GM12865 (cell line): ENCODE measurements at regions not wholly inside any gene's neighbourhood (a gene's known extent, or its start where the extent isn't known, plus 50 kb on each side); places are given as distances from the start of the nearest gene placed in this dataset.

ENCODE experiments used
- DNase-seq: peaks from one replicate; pipeline ENCODE4 v3.0.0; 2010; ENCODE audit warnings: low read depth
- H3K4me3 ChIP-seq: 2 replicates; pipeline ENCODE4 v1.5.1; 2011; ENCODE audit warnings: mild to moderate bottlenecking, low read depth, low read length, control low read depth
- TF ChIP-seq, protein P1 (sequence below): IDR thresholded peaks from 2 replicates; pipeline ENCODE4 v1.5.1; 2011; ENCODE audit warnings: low read length, control low read depth, low read depth, inconsistent platforms; ENCODE audit not compliant: insufficient read depth; ENCODE audit errors: missing control alignments

- H3K4me3 ChIP-seq = no peak overlapping the region
- DNase-seq = no peak
- TF ChIP-seq, protein P1, sequence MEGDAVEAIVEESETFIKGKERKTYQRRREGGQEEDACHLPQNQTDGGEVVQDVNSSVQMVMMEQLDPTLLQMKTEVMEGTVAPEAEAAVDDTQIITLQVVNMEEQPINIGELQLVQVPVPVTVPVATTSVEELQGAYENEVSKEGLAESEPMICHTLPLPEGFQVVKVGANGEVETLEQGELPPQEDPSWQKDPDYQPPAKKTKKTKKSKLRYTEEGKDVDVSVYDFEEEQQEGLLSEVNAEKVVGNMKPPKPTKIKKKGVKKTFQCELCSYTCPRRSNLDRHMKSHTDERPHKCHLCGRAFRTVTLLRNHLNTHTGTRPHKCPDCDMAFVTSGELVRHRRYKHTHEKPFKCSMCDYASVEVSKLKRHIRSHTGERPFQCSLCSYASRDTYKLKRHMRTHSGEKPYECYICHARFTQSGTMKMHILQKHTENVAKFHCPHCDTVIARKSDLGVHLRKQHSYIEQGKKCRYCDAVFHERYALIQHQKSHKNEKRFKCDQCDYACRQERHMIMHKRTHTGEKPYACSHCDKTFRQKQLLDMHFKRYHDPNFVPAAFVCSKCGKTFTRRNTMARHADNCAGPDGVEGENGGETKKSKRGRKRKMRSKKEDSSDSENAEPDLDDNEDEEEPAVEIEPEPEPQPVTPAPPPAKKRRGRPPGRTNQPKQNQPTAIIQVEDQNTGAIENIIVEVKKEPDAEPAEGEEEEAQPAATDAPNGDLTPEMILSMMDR = no peak
Observed at GRCh38 chr4:31701256-31701655, 981.1 kb downstream of the PCDH7 start.

DNA sequence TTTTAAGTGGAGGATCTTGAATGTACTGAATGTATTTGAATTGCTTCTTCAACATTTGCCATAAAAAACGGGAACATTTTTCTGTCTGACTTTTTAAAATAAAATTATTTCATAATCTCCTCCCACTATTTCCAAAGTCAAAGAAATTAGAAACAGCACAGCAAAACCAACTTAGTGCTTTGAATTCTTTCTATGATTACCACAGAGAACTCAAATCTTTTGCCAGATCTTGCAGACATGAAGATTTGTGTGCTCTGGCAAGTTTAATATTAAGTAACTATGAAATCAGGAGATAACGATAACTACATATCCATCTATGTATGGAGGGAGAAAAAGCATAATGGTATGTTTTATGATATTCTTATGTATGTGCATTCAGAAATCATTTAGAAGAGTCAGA lies 982.2 kb downstream of the PCDH7 start:
- DNase-seq = no peak
- TF ChIP-seq, protein P1 = no peak
- H3K4me3 ChIP-seq = no peak overlapping the region

- DNase-seq = no peak
- TF ChIP-seq, protein P1 = no peak
- no peak overlapping the region for H3K4me3 ChIP-seq
Observed at GRCh38 chr4:31714238-31714637, 994.1 kb downstream of the PCDH7 start.

DNA sequence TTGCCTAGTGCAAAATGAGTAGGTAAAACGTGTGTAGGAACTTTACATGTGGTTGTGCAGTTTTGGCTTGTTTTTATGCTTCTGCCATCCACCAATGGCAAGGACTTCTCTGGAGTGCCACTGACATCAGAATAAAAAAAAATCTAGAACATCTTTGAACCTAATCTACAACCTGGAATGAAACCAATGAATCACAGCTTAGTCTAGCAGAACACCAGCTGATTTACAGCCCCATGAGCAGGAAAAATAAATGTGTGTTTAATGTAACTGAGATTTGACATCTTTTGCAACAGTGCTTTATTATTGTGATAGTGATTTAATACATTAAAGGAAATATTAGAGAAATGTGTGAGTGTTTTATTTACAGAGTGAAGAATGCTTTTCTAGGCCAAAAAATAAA lies 995.1 kb downstream of the PCDH7 start:
- no peak overlapping the region for H3K4me3 ChIP-seq
- DNase-seq = no peak
- TF ChIP-seq, protein P1 = no peak

DNA sequence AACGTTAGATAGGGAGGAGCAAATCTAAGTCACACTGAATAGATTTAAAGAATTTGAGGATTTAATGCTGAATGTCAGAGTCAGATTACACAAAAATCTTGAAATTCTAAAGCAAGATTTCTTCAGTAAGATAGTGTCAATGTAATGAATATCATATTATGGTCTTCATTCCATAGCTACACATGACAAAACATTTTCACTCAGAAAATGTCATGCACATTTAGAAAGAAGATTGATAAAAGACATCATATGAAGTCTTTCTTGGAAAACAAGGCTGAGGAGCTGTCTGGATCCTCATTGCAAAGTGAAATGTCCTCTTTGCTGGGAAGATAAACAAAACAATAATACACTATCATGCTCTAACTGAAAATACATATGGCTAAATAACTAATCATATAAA lies 1006.9 kb downstream of the PCDH7 start:
- no peak overlapping the region for H3K4me3 ChIP-seq
- DNase-seq = no peak
- TF ChIP-seq, protein P1 = no peak

DNA sequence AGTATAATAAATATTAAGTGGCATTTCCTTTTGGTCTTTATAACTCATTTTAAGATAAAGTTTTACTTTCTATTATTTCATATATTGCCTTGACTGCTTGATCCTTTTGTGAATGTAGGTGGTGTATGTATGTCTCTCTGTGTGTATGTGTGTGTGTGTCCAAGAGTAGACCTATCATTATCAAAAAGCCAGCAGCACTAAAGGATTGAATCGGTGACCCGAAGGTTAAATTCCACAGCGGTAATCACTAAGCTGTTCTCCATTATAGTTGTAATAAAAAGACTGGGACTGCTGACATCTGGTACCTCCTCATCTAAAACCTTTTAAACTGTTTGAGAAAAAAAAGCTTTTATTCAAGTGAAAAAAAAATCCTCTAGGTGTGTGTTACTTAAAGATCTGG lies 1014.8 kb downstream of the PCDH7 start:
- TF ChIP-seq, protein P1 = no peak
- no peak overlapping the region for H3K4me3 ChIP-seq
- no peak for DNase-seq

- no peak overlapping the region for H3K4me3 ChIP-seq
- TF ChIP-seq, protein P1 = no peak
Observed at GRCh38 chr4:31737419-31737818, 1017.2 kb downstream of the PCDH7 start.

More at GRCh38 chr4:31737419-31737818, 1017.2 kb downstream of the PCDH7 start:
- no peak for DNase-seq
